GM23338 (cell line): ENCODE measurements at regions not wholly inside any gene's neighbourhood (a gene's known extent, or its start where the extent isn't known, plus 50 kb on each side); places are given as distances from the start of the nearest gene placed in this dataset.
"Not testable (repeated sequence)": the region's sequence is repeated elsewhere in the genome, so short reads cannot be mapped to it uniquely, and the experiment has no call there.

Experiments
- ATAC-seq: fragments of 200-7000 bp; cut with Tn5 transposase; 3 replicates; pipeline ENCODE4 v1.9.1; 2020
- DNase-seq: peaks from one replicate; pipeline ENCODE4 v3.0.0-alpha.2; 2015; ENCODE audit warnings: low spot score
- H2AFZ ChIP-seq: fragments of 200-600 bp; sonication (generic); 2 replicates; pipeline ENCODE4 v1.8.0; 2016; ENCODE audit warnings: antibody characterized with exemption, mild to moderate bottlenecking, moderate library complexity
- H3F3A ChIP-seq: fragments of 200-600 bp; sonication (generic); replicated peaks from 2 replicates; pipeline ENCODE4 v1.8.0; 2017; ENCODE audit warnings: antibody characterized with exemption, mixed run types, low read depth
- H3K27ac ChIP-seq: fragments of 200-600 bp; sonication (generic); 2 replicates; pipeline ENCODE4 v1.6.1; 2016; ENCODE audit warnings: low read depth
- H3K27me3 ChIP-seq: fragments of 200-600 bp; sonication (generic); 2 replicates; pipeline ENCODE4 v1.8.0; 2016; ENCODE audit warnings: mild to moderate bottlenecking, mixed run types, moderate library complexity; ENCODE audit not compliant: insufficient read depth
- H3K36me3 ChIP-seq: fragments of 200-600 bp; sonication (generic); 2 replicates; pipeline ENCODE4 v1.8.0; 2016; ENCODE audit warnings: mild to moderate bottlenecking; ENCODE audit not compliant: insufficient read depth
- H3K4me1 ChIP-seq: fragments of 200-600 bp; sonication (generic); 2 replicates; pipeline ENCODE4 v1.8.0; 2016; ENCODE audit warnings: mild to moderate bottlenecking, moderate library complexity; ENCODE audit not compliant: insufficient read depth
- H3K4me2 ChIP-seq: fragments of 200-600 bp; sonication (generic); 2 replicates; pipeline ENCODE4 v1.7.1; 2017; ENCODE audit warnings: mixed run types
- H3K4me3 ChIP-seq: fragments of 200-600 bp; sonication (generic); 2 replicates; pipeline ENCODE4 v1.6.1; 2016; ENCODE audit warnings: mixed run types
- H3K79me2 ChIP-seq: fragments of 200-600 bp; sonication (generic); replicated peaks from 2 replicates; pipeline ENCODE4 v1.8.0; 2017; ENCODE audit warnings: mild to moderate bottlenecking; ENCODE audit not compliant: insufficient read depth
- H3K9me2 ChIP-seq: fragments of 200-600 bp; sonication (generic); 2 replicates; pipeline ENCODE4 v1.8.0; 2017; ENCODE audit not compliant: insufficient read depth
- H4K20me1 ChIP-seq: fragments of 200-600 bp; sonication (generic); replicated peaks from 2 replicates; pipeline ENCODE4 v1.8.0; 2017; ENCODE audit warnings: mild to moderate bottlenecking; ENCODE audit not compliant: insufficient read depth
- H3K27ac Mint-ChIP-seq: 2 replicates; pipeline ENCODE4 v1.8.0; 2020; ENCODE audit warnings: inconsistent platforms, mild to moderate bottlenecking, moderate library complexity, mixed read lengths
- H3K27me3 Mint-ChIP-seq: 3 replicates; pipeline ENCODE4 v1.8.0; 2022; ENCODE audit warnings: low read depth, mild to moderate bottlenecking, moderate library complexity, mixed read lengths, inconsistent platforms; ENCODE audit not compliant: insufficient read depth, poor library complexity
- H3K36me3 Mint-ChIP-seq: 3 replicates; pipeline ENCODE4 v1.8.0; 2021; ENCODE audit warnings: low read depth, mild to moderate bottlenecking, inconsistent platforms, moderate library complexity, mixed read lengths
- H3K4me1 Mint-ChIP-seq: 3 replicates; pipeline ENCODE4 v1.8.0; 2020; ENCODE audit warnings: mild to moderate bottlenecking, inconsistent platforms, mixed read lengths
- H3K4me3 Mint-ChIP-seq: 3 replicates; pipeline ENCODE4 v1.8.0; 2021; ENCODE audit warnings: moderate library complexity, mild to moderate bottlenecking, inconsistent platforms, mixed read lengths
- H3K9me3 Mint-ChIP-seq: 3 replicates; pipeline ENCODE4 v1.8.0; 2020; ENCODE audit warnings: moderate library complexity, mild to moderate bottlenecking, inconsistent platforms, mixed read lengths
- CREB1 ChIP-seq: fragments of 250-450 bp; sonication (Bioruptor Pico); IDR thresholded peaks from 2 replicates; pipeline ENCODE4 v1.5.0; 2020; ENCODE audit warnings: low read depth, mild to moderate bottlenecking, moderate library complexity
- POLR2AphosphoS5 ChIP-seq: IDR thresholded peaks from 2 replicates; pipeline ENCODE4 v1.6.1; 2016; ENCODE audit warnings: antibody characterized with exemption, low read depth
- TF ChIP-seq, protein P1 (sequence below), 2 experiments: fragments of 200-600 bp in 1 of 2; sonication (generic) in 1 of 2; conservative IDR thresholded peaks; 2 replicates each; pipeline versions ENCODE4 v1.5.1 to v1.6.1; 2016 to 2017; ENCODE audit warnings: antibody characterized with exemption in 2 of 2, low read depth in 2 of 2, mild to moderate bottlenecking in 2 of 2, moderate library complexity in 1 of 2

DNA sequence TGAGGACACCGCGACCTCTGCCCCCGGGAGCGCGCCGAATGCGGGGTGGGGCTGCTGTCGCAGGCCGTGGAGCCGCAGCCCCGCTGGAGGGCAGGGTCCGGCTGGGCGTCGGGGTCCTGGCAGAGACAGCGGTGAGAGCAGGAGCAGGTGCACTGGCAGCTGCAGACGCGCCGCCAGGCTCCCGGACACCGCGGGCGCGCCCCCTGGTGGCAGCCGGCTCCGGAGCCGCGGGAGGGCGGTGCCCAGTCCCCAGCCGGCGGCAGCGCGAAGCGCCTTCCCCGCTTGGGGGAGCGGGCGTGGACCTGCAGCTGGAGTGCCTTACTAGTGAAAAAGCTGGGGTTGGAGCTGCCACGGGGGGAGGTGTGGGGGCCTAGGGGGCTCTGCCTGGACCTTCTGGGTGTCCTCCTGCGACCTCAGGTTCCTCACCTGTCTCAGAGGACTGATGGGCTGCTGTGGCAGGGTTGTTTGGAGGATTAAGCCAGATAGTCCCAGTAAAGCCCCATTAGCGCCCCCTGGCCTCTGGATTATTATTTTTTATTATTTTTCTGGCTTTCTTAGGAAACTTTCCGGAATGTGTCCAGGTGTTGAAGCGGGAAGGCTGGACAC lies 274.2 kb downstream of the CCDC74A start:
- Histone ChIP-seq H3K4me2 (peak overlapping the region; percentile 90), H3K27me3 (peaks cover 16% of the 10 kb centered on the region; the same call in 1 of the 2 replicates), H2AFZ (peak overlapping the region; percentile 94), H3K4me3 (peak overlapping the region; percentile 75)
- H3K4me3 Mint-ChIP-seq, result peak overlapping the region; percentile 78
- not testable (repeated sequence) for H3K36me3 Mint-ChIP-seq, H3K9me3 Mint-ChIP-seq, H3K27ac Mint-ChIP-seq, H3K4me1 Mint-ChIP-seq, H3K27ac ChIP-seq, H3K36me3 ChIP-seq, H3K9me2 ChIP-seq, H3K4me1 ChIP-seq, H3F3A ChIP-seq, H3K79me2 ChIP-seq, H4K20me1 ChIP-seq, H3K27me3 Mint-ChIP-seq
- peak; percentile 64 for DNase-seq
- ATAC-seq, result peak; percentile 89
- TF ChIP-seq, protein P1, sequence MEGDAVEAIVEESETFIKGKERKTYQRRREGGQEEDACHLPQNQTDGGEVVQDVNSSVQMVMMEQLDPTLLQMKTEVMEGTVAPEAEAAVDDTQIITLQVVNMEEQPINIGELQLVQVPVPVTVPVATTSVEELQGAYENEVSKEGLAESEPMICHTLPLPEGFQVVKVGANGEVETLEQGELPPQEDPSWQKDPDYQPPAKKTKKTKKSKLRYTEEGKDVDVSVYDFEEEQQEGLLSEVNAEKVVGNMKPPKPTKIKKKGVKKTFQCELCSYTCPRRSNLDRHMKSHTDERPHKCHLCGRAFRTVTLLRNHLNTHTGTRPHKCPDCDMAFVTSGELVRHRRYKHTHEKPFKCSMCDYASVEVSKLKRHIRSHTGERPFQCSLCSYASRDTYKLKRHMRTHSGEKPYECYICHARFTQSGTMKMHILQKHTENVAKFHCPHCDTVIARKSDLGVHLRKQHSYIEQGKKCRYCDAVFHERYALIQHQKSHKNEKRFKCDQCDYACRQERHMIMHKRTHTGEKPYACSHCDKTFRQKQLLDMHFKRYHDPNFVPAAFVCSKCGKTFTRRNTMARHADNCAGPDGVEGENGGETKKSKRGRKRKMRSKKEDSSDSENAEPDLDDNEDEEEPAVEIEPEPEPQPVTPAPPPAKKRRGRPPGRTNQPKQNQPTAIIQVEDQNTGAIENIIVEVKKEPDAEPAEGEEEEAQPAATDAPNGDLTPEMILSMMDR (conservative IDR thresholded peaks at IDR 0.05; ENCODE audit: low read depth in 2 of 2), result peak; percentile 34 to 69
- TF ChIP-seq CREB1 (CRISPR knock-in tag), result peak; percentile 41; the same call in 1 of the 2 replicates

DNA sequence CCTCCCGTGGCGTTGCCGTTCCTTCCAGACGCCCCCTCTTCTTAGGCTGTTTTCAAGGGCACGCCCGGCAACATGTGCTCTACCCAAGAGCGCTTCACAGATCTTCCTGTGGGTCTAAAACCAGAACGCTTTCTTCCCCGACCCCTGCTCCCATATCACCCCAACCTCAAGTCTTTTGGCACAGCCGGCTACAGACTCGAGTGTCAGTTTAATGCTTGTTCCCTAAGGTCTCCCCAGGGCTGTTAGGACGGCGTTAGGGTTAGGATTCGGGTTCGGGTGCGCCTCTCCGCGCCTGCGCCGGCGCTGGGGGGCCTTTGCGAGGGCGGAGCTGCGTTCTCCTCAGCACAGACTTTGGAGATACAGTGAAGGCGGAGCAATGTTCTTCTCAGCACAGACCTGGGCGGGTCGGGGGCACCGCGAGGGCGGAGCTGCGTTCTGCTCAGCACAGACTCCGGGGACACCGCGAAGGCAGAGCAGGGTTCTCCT lies 274.7 kb downstream of the CCDC74A start:
- H3K27ac Mint-ChIP-seq, H3F3A ChIP-seq, H3K4me1 ChIP-seq, H4K20me1 ChIP-seq, H3K36me3 Mint-ChIP-seq, H3K27me3 Mint-ChIP-seq, H3K79me2 ChIP-seq, H3K4me1 Mint-ChIP-seq, H3K9me2 ChIP-seq, H3K27ac ChIP-seq, H3K36me3 ChIP-seq, H3K9me3 Mint-ChIP-seq: not testable (repeated sequence)
- peak overlapping the region; percentile 78 for H3K4me3 Mint-ChIP-seq
- peak overlapping the region; percentile 94 for H2AFZ ChIP-seq
- DNase-seq (peak; percentile 77), ATAC-seq (peak; percentile 99)
- peak overlapping the region; percentile 75 for H3K4me3 ChIP-seq
- H3K4me2 ChIP-seq, result peak overlapping the region; percentile 90
- H3K27me3 ChIP-seq, result peaks cover 16% of the 10 kb centered on the region; the same call in 1 of the 2 replicates
- 0 out of 2 replicates have a peak, but pooled peaks have one; percentile 3 for TF ChIP-seq POLR2AphosphoS5

DNA sequence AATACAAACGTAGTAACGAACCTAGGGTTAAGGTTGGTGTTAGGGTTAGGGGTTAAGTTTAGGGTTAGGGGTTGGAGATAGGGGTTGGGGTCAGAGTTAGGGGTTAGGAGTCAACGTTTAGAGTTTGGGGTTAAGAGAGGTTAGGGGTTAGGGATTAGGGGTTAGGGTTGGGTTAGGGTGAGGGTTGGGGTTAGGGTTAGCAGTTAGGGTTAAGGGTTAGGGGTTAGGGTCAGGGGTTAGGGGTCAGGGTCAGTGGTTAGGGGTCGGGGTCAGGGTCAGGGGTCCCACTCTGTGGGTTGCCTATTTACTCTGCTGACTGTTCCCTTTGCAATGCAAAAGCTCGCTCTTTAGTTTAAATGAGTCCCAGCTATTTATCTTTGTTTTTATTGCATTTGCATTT lies 275.5 kb downstream of the CCDC74A start:
- not testable (repeated sequence) for H3K27ac Mint-ChIP-seq, H3K4me3 Mint-ChIP-seq, H3K9me2 ChIP-seq, H3K27ac ChIP-seq, H3K36me3 Mint-ChIP-seq, H3K79me2 ChIP-seq, H3K36me3 ChIP-seq, ATAC-seq, H3K9me3 Mint-ChIP-seq, H2AFZ ChIP-seq, H3K4me1 Mint-ChIP-seq, H3K4me1 ChIP-seq, H4K20me1 ChIP-seq, DNase-seq, H3K27me3 Mint-ChIP-seq, H3F3A ChIP-seq, H3K4me3 ChIP-seq
- Histone ChIP-seq H3K4me2 (peak overlapping the region; percentile 90; the same call in 1 of the 2 replicates), H3K27me3 (peaks cover 16% of the 10 kb centered on the region; the same call in 1 of the 2 replicates)

DNA sequence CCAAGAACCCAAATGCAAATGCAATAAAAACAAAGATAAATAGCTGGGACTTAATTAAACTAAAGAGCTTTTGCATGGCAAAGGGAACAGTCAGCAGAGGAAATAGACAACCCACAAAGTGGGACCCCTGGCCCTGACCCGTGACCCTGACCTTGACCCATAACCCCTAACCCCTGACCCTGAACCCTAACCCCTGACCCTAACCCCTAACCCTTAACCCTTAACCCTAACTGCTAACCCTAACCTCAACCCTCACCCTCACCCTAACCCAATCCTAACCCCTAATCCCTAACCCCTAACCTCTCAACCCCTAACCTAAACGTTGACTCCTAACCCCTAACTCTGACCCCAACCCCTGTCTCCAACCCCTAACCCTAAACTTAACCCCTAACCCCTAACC lies 284.9 kb downstream of the CCDC74A start:
- H3K4me3 ChIP-seq, H3K4me3 Mint-ChIP-seq, H3K36me3 ChIP-seq, H3K4me2 ChIP-seq, H3F3A ChIP-seq, H3K27ac Mint-ChIP-seq, H3K9me3 Mint-ChIP-seq, H3K27me3 ChIP-seq, H3K79me2 ChIP-seq, H3K36me3 Mint-ChIP-seq, H3K27ac ChIP-seq, H3K4me1 Mint-ChIP-seq, H3K9me2 ChIP-seq, H3K27me3 Mint-ChIP-seq, ATAC-seq, H2AFZ ChIP-seq, H4K20me1 ChIP-seq, H3K4me1 ChIP-seq, DNase-seq: not testable (repeated sequence)

DNA sequence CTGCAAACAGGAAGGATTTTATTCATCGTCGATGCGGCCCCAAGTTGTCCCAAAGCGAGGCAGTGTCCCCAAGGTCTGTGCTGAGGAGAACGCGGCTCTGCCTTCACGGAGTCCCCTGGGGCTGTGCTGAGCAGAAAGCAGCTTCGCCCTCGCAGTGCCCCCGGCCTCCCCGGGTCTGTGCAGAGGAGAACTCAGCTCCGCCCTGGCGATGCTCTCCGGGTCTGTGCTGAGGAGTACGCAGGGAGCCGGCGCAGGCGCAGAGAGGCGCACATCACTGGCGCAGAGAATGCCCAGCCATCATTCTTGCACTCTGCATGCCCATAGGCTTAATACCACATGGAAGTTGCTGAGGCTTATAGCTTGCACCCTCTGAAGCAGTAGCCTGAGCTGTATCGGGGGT lies 285.7 kb downstream of the CCDC74A start:
- ATAC-seq, H4K20me1 ChIP-seq, H3K36me3 Mint-ChIP-seq, H3K27me3 ChIP-seq, H3K36me3 ChIP-seq, H3K27me3 Mint-ChIP-seq, H3K27ac ChIP-seq, H3F3A ChIP-seq, H3K9me2 ChIP-seq, H3K4me3 Mint-ChIP-seq, H2AFZ ChIP-seq, H3K79me2 ChIP-seq, H3K4me1 Mint-ChIP-seq, H3K27ac Mint-ChIP-seq, H3K4me3 ChIP-seq, H3K4me1 ChIP-seq, H3K4me2 ChIP-seq, DNase-seq: not testable (repeated sequence)
- peaks cover 10% of the 10 kb centered on the region for H3K9me3 Mint-ChIP-seq
